Heart right ventricle (tissue), 16 donors: ENCODE measurements at regions not wholly inside any gene's neighbourhood (a gene's known extent, or its start where the extent isn't known, plus 50 kb on each side); places are given as distances from the start of the nearest gene placed in this dataset.

ENCODE experiments used
- ATAC-seq, 8 donors: fragments of 200-7000 bp; cut with Tn5 transposase; one replicate each; pipeline ENCODE4 v1.9.1; 2020; ENCODE audit warnings: mild to moderate bottlenecking in 8 of 8, moderate library complexity in 8 of 8, moderate number of reproducible peaks in 1 of 8
- DNase-seq, 2 donors: peaks; one replicate each; pipeline ENCODE4 v3.0.0-alpha.2; 2020
- H3K27ac ChIP-seq, 10 donors: fragments of 200-600 bp; sonication (generic) in 2 of 10; one replicate each; pipeline versions ENCODE4 v1.5.0 to v1.8.0; 2020 to 2022; ENCODE audit warnings: mild to moderate bottlenecking in 3 of 10
- H3K27me3 ChIP-seq, 7 donors: fragments of 200-600 bp; one replicate each; pipeline ENCODE4 v1.8.0; 2021 to 2022; ENCODE audit warnings: mild to moderate bottlenecking in 2 of 7
- H3K36me3 ChIP-seq, 9 donors: fragments of 200-600 bp; sonication (generic) in 1 of 9; one replicate each; pipeline versions ENCODE4 v1.5.0 to v1.8.0; 2020 to 2022; ENCODE audit warnings: mild to moderate bottlenecking in 2 of 9
- H3K4me1 ChIP-seq, 9 donors: fragments of 200-600 bp; sonication (generic) in 1 of 9; one replicate each; pipeline versions ENCODE4 v1.5.0 to v1.8.0; 2020 to 2022; ENCODE audit warnings: mild to moderate bottlenecking in 4 of 9
- H3K4me3 ChIP-seq, 10 donors: fragments of 200-600 bp; sonication (generic) in 2 of 10; one replicate each; pipeline versions ENCODE4 v1.5.0 to v1.8.0; 2020 to 2022; ENCODE audit warnings: mild to moderate bottlenecking in 7 of 10, moderate library complexity in 2 of 10
- H3K9me3 ChIP-seq, 11 donors: fragments of 200-600 bp in 10 of 11; sonication (generic) in 2 of 11; one replicate each; pipeline versions ENCODE4 v1.5.0 to v1.8.0; 2013 to 2022; ENCODE audit warnings: mild to moderate bottlenecking in 2 of 11, control low read depth in 1 of 11, moderate library complexity in 1 of 11
- WGBS, 2 donors: extraction: QIAGEN DNeasy Blood & Tissue Kit; methylation state at CpG; one replicate each; pipeline ENCODE4 v1.1.7; 2013; ENCODE audit warnings: inconsistent platforms in 1 of 2; 5-methylcytosine and 5-hydroxymethylcytosine counted together
- intact Hi-C, 10 donors: fragments of 100-400 bp; cut with DNase I; formaldehyde crosslinking; loops; one replicate each; pipeline versions ENCODE4 v1.11.1 to v1.14.2; 2022
- TF ChIP-seq, protein P1 (sequence below), 9 donors: fragments of 200-600 bp; sonication (generic) in 2 of 9; IDR thresholded peaks; one replicate each; pipeline versions ENCODE4 v1.5.0 to v1.8.0; 2021 to 2022; ENCODE audit warnings: antibody characterized with exemption in 9 of 9, mild to moderate bottlenecking in 5 of 9, moderate library complexity in 1 of 9
- donor health status: Arrhythmogenic right ventricular cardiomyopathy.
- donor health status: ischemic (EF 13 %, LVEDD 7.1; RV severe dilation, severe dysfunction).
- donor health status: healthy with polysubstance abuse.
- donor health status: DM: no; HTN: yes; CAD: no.
- donor health status: DM: no; HTN: no; CAD: no.
- donor health status: ischemic (EF 25% LVEDD 6.9; RV normal size, moderate dysfunction).
- donor health status: ischemic (EF 25% LVEDD 5.7; RV mildly dilated, moderate dysfunction).
- donor health status: healthy.
- donor health status: DM: yes; HTN: yes; CAD: no.
- donor health status: Ischemic cardiomyopathy.
- donor health status: ischemic (EF 35%, LVEDD 5.7; RV mildly dilated, moderate dysfunction).
- donor health status: nonischemic (EF 11% LVEDD 7.7; RV severe dilation, severe dysfunction).
- donor health status: DM: yes; HTN: yes; CAD: no.
- donor health status: PGD.
- donor health status: ischemic (EF 29% LVEDD 5.4; RV normal size, mild dysfunction).
- donor health status: nonischemic (EF 23%, LVEDD 6.1; RV moderate dilation, normal function).

DNA sequence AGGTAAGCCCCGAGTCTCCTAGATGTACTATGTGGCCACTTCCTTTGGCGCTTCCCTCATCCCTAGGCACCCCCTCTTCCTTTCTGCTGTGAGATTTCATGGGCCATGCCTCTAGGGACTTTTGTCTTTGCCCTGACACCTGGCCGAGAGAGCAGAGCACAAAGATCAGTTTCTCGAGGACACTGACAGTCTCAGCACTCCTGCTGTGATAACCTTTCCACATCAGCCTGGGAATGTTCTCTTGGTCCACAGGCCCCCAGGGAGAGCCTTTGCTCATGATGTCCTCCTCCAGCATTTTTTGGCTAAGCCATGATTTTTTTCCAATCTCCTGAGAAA is 127.0 kb upstream of the CPEB4 start:
- TF ChIP-seq, protein P1, sequence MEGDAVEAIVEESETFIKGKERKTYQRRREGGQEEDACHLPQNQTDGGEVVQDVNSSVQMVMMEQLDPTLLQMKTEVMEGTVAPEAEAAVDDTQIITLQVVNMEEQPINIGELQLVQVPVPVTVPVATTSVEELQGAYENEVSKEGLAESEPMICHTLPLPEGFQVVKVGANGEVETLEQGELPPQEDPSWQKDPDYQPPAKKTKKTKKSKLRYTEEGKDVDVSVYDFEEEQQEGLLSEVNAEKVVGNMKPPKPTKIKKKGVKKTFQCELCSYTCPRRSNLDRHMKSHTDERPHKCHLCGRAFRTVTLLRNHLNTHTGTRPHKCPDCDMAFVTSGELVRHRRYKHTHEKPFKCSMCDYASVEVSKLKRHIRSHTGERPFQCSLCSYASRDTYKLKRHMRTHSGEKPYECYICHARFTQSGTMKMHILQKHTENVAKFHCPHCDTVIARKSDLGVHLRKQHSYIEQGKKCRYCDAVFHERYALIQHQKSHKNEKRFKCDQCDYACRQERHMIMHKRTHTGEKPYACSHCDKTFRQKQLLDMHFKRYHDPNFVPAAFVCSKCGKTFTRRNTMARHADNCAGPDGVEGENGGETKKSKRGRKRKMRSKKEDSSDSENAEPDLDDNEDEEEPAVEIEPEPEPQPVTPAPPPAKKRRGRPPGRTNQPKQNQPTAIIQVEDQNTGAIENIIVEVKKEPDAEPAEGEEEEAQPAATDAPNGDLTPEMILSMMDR (IDR thresholded peaks at IDR 0.05) = no peak
- peaks cover 0 to 52% (median 17%) of the 10 kb centered on the region in 9 donors for H3K4me1 ChIP-seq
- no peaks in the 10 kb centered on the region for H3K36me3 ChIP-seq
- no peaks in the 10 kb centered on the region for H3K9me3 ChIP-seq
- no peak overlapping the region for H3K4me3 ChIP-seq
- intact Hi-C loops = loop anchor here in 4 of 10 donors (10.0 kb wide), 5 partner anchors 124 to 214 kb away; partner anchors contain the start of gene CPEB4 (in 1 of the 4)
- DNase-seq = no peak
- no peak for ATAC-seq
- H3K27me3 ChIP-seq = no peaks in the 10 kb centered on the region
- 80 to 82% methylated on average over 4 of the region's 4 CpGs for WGBS, 2 donors
- no peak overlapping the region for H3K27ac ChIP-seq

DNA sequence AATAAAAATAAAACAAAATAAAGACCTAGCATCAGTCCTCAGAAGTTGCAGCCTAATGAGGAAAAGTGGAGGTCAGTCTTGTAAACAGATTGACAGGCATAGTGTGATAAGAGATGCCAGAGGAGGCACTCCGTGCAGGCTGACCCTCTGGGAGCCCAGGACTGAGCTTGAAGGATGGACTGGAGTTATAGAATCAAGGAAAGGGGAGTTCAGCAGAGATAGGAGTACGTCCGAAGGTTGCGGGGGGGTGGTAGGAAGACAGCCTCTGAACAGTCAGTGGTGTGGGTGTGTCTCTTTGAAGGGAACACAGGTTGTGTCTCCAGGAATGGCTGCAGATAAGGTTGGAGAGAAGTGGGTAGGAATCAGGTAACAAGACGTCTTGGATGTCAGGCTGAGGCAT is 126.1 kb upstream of the CPEB4 start:
- Histone ChIP-seq H3K27me3 (no peaks in the 10 kb centered on the region), H3K4me1 (peaks cover 0 to 58% (median 21%) of the 10 kb centered on the region in 9 donors), H3K9me3 (no peaks in the 10 kb centered on the region), H3K36me3 (no peaks in the 10 kb centered on the region), H3K4me3 (no peak overlapping the region), H3K27ac (no peak overlapping the region)
- intact Hi-C loops = loop anchor here in 4 of 10 donors (10.0 kb wide), 5 partner anchors 123 to 213 kb away; partner anchors contain the start of gene CPEB4 (in 1 of the 4)
- DNase-seq (no peak), ATAC-seq (no peak)
- WGBS, 2 donors = 68 to 82% methylated on average over 5 of the region's 5 CpGs
- TF ChIP-seq, protein P1 (IDR thresholded peaks at IDR 0.05) = no peak

DNA sequence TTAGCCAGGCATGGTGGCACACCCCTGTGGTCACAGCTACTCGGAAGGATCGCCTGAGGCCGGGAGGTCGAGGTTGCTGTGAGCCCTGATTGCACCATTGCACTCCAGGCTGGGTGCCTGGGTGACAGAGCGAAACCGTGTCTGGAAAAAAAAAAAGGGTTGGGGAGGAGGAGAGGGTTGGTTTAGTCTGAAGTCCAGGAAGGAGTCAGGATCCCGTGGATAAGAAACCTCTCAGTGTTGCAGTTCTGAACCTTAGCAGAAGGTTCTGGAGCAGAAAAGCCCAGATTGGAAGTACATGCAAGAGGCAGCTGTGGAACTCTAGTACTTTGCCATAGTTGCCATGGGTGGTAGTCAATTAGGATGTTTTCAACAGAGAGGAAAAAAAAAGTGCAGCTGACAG is 125.2 kb upstream of the CPEB4 start:
- ATAC-seq = no peak
- WGBS, 2 donors = 84 to 92% methylated on average over 7 of the region's 7 CpGs
- Histone ChIP-seq H3K4me1 (peaks cover 0 to 61% (median 26%) of the 10 kb centered on the region in 9 donors), H3K4me3 (no peak overlapping the region), H3K27me3 (no peaks in the 10 kb centered on the region), H3K27ac (no peak overlapping the region), H3K9me3 (no peaks in the 10 kb centered on the region), H3K36me3 (no peaks in the 10 kb centered on the region)
- no peak for DNase-seq
- TF ChIP-seq, protein P1 (IDR thresholded peaks at IDR 0.05) = no peak
- intact Hi-C loops = loop anchor here in 4 of 10 donors (10.0 kb wide), 5 partner anchors 122 to 212 kb away; partner anchors contain the start of gene CPEB4 (in 1 of the 4)

GRCh38 chr5:173763410-173763809 is 124.7 kb upstream of the CPEB4 start:
- Histone ChIP-seq H3K27ac (peak overlapping the region in 5 of 10 donors; percentile 68 to 91 (median 81)), H3K4me1 (peaks cover 0 to 61% (median 26%) of the 10 kb centered on the region in 9 donors), H3K27me3 (no peaks in the 10 kb centered on the region), H3K9me3 (no peaks in the 10 kb centered on the region), H3K4me3 (no peak overlapping the region), H3K36me3 (no peaks in the 10 kb centered on the region)
- ATAC-seq (no peak), DNase-seq (no peak)
- 80 to 86% methylated on average over 8 of the region's 8 CpGs for WGBS, 2 donors
- TF ChIP-seq, protein P1 (IDR thresholded peaks at IDR 0.05) = no peak
- intact Hi-C loops = loop anchor here in 4 of 10 donors (10.0 kb wide), 5 partner anchors 121 to 211 kb away; partner anchors contain the start of gene CPEB4 (in 1 of the 4)
